ENCODE measurements at regions not wholly inside any gene's neighbourhood (a gene's known extent, or its start where the extent isn't known, plus 50 kb on each side); places are given as distances from the start of the nearest gene placed in this dataset.

DNA sequence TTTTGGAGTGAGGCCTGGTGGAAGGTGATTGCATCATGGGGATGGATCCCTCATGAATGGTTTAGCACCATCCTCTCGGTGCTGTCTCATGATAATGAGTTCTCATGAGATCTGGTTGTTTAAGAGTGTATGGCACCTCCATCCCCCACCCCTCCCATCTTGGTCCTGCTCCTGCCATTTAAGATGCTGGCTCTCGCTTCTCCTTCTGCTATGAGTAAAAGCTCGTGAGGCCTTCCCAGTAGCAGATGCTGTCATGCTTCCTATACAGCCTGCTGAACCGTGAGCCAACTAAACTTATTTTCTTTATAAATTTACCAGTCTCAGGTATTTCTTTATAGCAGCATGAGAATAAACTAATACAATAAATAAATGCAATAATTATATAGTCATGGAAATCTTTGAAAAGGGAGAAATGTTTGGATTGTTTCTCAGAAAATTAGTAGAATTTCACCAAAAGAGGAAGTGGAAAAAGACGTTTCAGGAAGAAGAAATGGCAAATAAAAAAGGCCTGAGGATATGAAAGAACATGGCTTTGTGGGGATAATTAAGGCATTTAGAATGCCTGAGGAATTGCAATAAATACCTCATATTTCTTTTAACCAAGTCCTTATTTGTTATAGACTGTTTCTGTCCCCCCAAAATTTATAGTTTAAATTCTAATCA, 451.2 kb upstream of the ADGRL4 start:
- TF ChIP-seq POLR2AphosphoS5 (IDR thresholded peaks at IDR 0.05; ENCODE audit: borderline replicate concordance, low read depth, low read length): no peak
- no peak for TF ChIP-seq EZH2 (IDR thresholded peaks at IDR 0.05)

Measured in SK-N-MC (cell line).